Endodermal cell (in vitro differentiated cells): ENCODE measurements at regions not wholly inside any gene's neighbourhood (a gene's known extent, or its start where the extent isn't known, plus 50 kb on each side); places are given as distances from the start of the nearest gene placed in this dataset.

Experiments used
- DNase-seq: peaks from one replicate; pipeline ENCODE4 v3.0.0-alpha.2; 2017
- H3K27ac ChIP-seq: 2 replicates; pipeline ENCODE4 v1.5.1; 2013; ENCODE audit warnings: mild to moderate bottlenecking, low read depth, low read length, moderate library complexity
- H3K27me3 ChIP-seq: 2 replicates; pipeline ENCODE4 v1.6.1; 2013; ENCODE audit warnings: mild to moderate bottlenecking, low read length, moderate library complexity; ENCODE audit not compliant: insufficient read depth, control insufficient read depth, poor library complexity, severe bottlenecking
- H3K36me3 ChIP-seq: 2 replicates; pipeline ENCODE4 v1.7.0; 2013; ENCODE audit warnings: mild to moderate bottlenecking, low read length, moderate library complexity; ENCODE audit not compliant: control insufficient read depth, insufficient read depth
- H3K4me1 ChIP-seq: one replicate; pipeline ENCODE4 v1.7.0; 2013; ENCODE audit warnings: low read length; ENCODE audit not compliant: control insufficient read depth, insufficient read depth
- H3K4me3 ChIP-seq: 2 replicates; pipeline ENCODE4 v1.5.1; 2013; ENCODE audit warnings: mild to moderate bottlenecking, low read length, moderate library complexity
- H3K9ac ChIP-seq: 2 replicates; pipeline ENCODE4 v1.6.1; 2013; ENCODE audit warnings: mild to moderate bottlenecking, low read length, moderate library complexity; ENCODE audit not compliant: poor library complexity, severe bottlenecking; ENCODE audit errors: extremely low read depth
- H3K9me3 ChIP-seq: 2 replicates; pipeline ENCODE4 v1.6.1; 2013; ENCODE audit warnings: mild to moderate bottlenecking, low read length, moderate library complexity; ENCODE audit not compliant: control insufficient read depth
- H3K27ac Mint-ChIP-seq: 2 replicates; pipeline ENCODE4 v1.8.0; 2020; ENCODE audit warnings: mixed read lengths
- H3K27me3 Mint-ChIP-seq: 2 replicates; pipeline ENCODE4 v1.8.0; 2021; ENCODE audit warnings: mild to moderate bottlenecking, mixed read lengths; ENCODE audit not compliant: insufficient read depth
- H3K36me3 Mint-ChIP-seq: 2 replicates; pipeline ENCODE4 v1.8.0; 2020; ENCODE audit warnings: low read depth, mixed read lengths
- H3K4me1 Mint-ChIP-seq: 2 replicates; pipeline ENCODE4 v1.8.0; 2020; ENCODE audit warnings: mixed read lengths
- H3K4me3 Mint-ChIP-seq: 2 replicates; pipeline ENCODE4 v1.8.0; 2020; ENCODE audit warnings: mild to moderate bottlenecking, moderate library complexity, mixed read lengths
- H3K9me3 Mint-ChIP-seq: 2 replicates; pipeline ENCODE4 v1.8.0; 2020; ENCODE audit warnings: mild to moderate bottlenecking, mixed read lengths
- CTCF ChIP-seq: fragments of 200-600 bp; sonication (generic); conservative IDR thresholded peaks from 2 replicates; pipeline ENCODE4 v1.5.0; 2021; ENCODE audit warnings: antibody characterized with exemption, mild to moderate bottlenecking
- WGBS, 2 experiments: methylation state at CpG; one replicate each; pipeline versions ENCODE4 v1.1.5 to v1.1.7; 2013; ENCODE audit warnings: missing lambda C conversion rate in 2 of 2, mixed read lengths in 1 of 2; ENCODE audit not compliant: insufficient coverage in 1 of 2, insufficient read length in 1 of 2; 5-methylcytosine and 5-hydroxymethylcytosine counted together

GRCh38 chr12:24139035-24139434 is 189.6 kb upstream of the SOX5 start:
- Histone ChIP-seq H3K27me3 (no peaks in the 10 kb centered on the region), H3K36me3 (no peaks in the 10 kb centered on the region), H3K27ac (no peak overlapping the region), H3K9ac (no peak overlapping the region), H3K4me1 (no peaks in the 10 kb centered on the region), H3K9me3 (peaks cover 11% of the 10 kb centered on the region), H3K4me3 (no peak overlapping the region)
- no peak overlapping the region for H3K4me3 Mint-ChIP-seq
- WGBS, 2 experiments, result 98 to 100% methylated on average over 5 to 9 of the region's 9 CpGs
- no peak for DNase-seq
- peaks cover 31% of the 10 kb centered on the region for H3K4me1 Mint-ChIP-seq
- peaks cover 16% of the 10 kb centered on the region for H3K9me3 Mint-ChIP-seq
- no peak overlapping the region for H3K27ac Mint-ChIP-seq
- no peaks in the 10 kb centered on the region for H3K27me3 Mint-ChIP-seq
- TF ChIP-seq CTCF, result no peak
- H3K36me3 Mint-ChIP-seq, result peaks cover 5% of the 10 kb centered on the region

- 94 to 96% methylated on average over 4 to 6 of the region's 6 CpGs for WGBS, 2 experiments
- H3K36me3 ChIP-seq, result no peaks in the 10 kb centered on the region
- no peak overlapping the region for H3K9ac ChIP-seq
- Mint-ChIP-seq H3K4me3 (no peak overlapping the region), H3K27ac (no peak overlapping the region), H3K27me3 (no peaks in the 10 kb centered on the region), H3K9me3 (peaks cover 6% of the 10 kb centered on the region), H3K4me1 (peaks cover 41% of the 10 kb centered on the region), H3K36me3 (no peaks in the 10 kb centered on the region)
- H3K27me3 ChIP-seq, result no peaks in the 10 kb centered on the region
- H3K27ac ChIP-seq, result no peak overlapping the region
- no peak overlapping the region for H3K4me3 ChIP-seq
- no peak for TF ChIP-seq CTCF
- no peak for DNase-seq
- H3K9me3 ChIP-seq, result peaks cover under 1% of the 10 kb centered on the region
- H3K4me1 ChIP-seq, result no peaks in the 10 kb centered on the region
Measured at GRCh38 chr12:24138041-24138440, 188.6 kb upstream of the SOX5 start.

- H3K27ac Mint-ChIP-seq, result peak overlapping the region; percentile 7
- TF ChIP-seq CTCF, result no peak
Measured at GRCh38 chr12:24135158-24135850, 185.8 kb upstream of the SOX5 start.

More at GRCh38 chr12:24135158-24135850, 185.8 kb upstream of the SOX5 start:
- H3K4me3 ChIP-seq, result no peak overlapping the region
- H3K27me3 ChIP-seq, result no peaks in the 10 kb centered on the region
- 73 to 90% methylated on average over 2 to 4 of the region's 5 CpGs for WGBS, 2 experiments
- H3K9me3 ChIP-seq, result no peaks in the 10 kb centered on the region
- H3K27ac ChIP-seq, result no peak overlapping the region
- Mint-ChIP-seq H3K36me3 (no peaks in the 10 kb centered on the region), H3K27me3 (no peaks in the 10 kb centered on the region), H3K4me3 (no peak overlapping the region), H3K4me1 (peaks cover 58% of the 10 kb centered on the region), H3K9me3 (no peaks in the 10 kb centered on the region)
- DNase-seq, result no peak
- H3K9ac ChIP-seq, result no peak overlapping the region
- H3K4me1 ChIP-seq, result peaks cover 5% of the 10 kb centered on the region
- no peaks in the 10 kb centered on the region for H3K36me3 ChIP-seq
